HG03025 (cell line): ENCODE measurements at regions not wholly inside any gene's neighbourhood (a gene's known extent, or its start where the extent isn't known, plus 50 kb on each side); places are given as distances from the start of the nearest gene placed in this dataset.
A peak's percentile ranks its signal among the peaks of the same experiment; 100 is the strongest.

Source experiments
- ATAC-seq: cut with Tn5 transposase; IDR thresholded peaks from one replicate; pipeline ENCODE4 v1.9.1; 2021; ENCODE audit warnings: mild to moderate bottlenecking, moderate library complexity; ENCODE audit not compliant: unreplicated experiment, low FRiP score

GRCh38 chr2:62447411-62447810 lies 58.6 kb downstream of the TMEM17 start:
- no peak for ATAC-seq

- no peak for ATAC-seq
Observed at GRCh38 chr2:62446491-62446890, 59.5 kb downstream of the TMEM17 start.

GRCh38 chr2:62443886-62444285 lies 62.1 kb downstream of the TMEM17 start:
- ATAC-seq = no peak

- ATAC-seq = no peak
Observed at GRCh38 chr2:62443471-62443870, 62.5 kb downstream of the TMEM17 start.

- ATAC-seq = no peak
Observed at GRCh38 chr2:62441824-62442223, 64.2 kb downstream of the TMEM17 start.

GRCh38 chr2:62441421-62441820 lies 64.6 kb downstream of the TMEM17 start:
- no peak for ATAC-seq

GRCh38 chr2:62440281-62440946 lies 65.6 kb downstream of the TMEM17 start:
- no peak for ATAC-seq

GRCh38 chr2:62439425-62439824 lies 66.6 kb downstream of the TMEM17 start:
- no peak for ATAC-seq

GRCh38 chr2:62437785-62438184 lies 68.2 kb downstream of the TMEM17 start:
- no peak for ATAC-seq

- peak; percentile 87 for ATAC-seq
Observed at GRCh38 chr2:62435720-62436119, 70.3 kb downstream of the TMEM17 start.

- no peak for ATAC-seq
Observed at GRCh38 chr2:62432407-62432806, 73.6 kb downstream of the TMEM17 start.

GRCh38 chr2:62431512-62431911 lies 74.5 kb downstream of the TMEM17 start:
- ATAC-seq = no peak

- ATAC-seq = no peak
Observed at GRCh38 chr2:62430146-62430545, 75.8 kb downstream of the TMEM17 start.

GRCh38 chr2:62427146-62427545 lies 78.8 kb downstream of the TMEM17 start:
- no peak for ATAC-seq

GRCh38 chr2:62426154-62426912 lies 79.7 kb downstream of the TMEM17 start:
- no peak for ATAC-seq

- ATAC-seq = no peak
Observed at GRCh38 chr2:62425684-62426083, 80.3 kb downstream of the TMEM17 start.

GRCh38 chr2:62424899-62425298 lies 81.1 kb downstream of the TMEM17 start:
- ATAC-seq = no peak

GRCh38 chr2:62423883-62424458 lies 82.0 kb downstream of the TMEM17 start:
- no peak for ATAC-seq

GRCh38 chr2:62423235-62423634 lies 82.8 kb downstream of the TMEM17 start:
- no peak for ATAC-seq

GRCh38 chr2:62415518-62415917 lies 90.5 kb downstream of the TMEM17 start:
- no peak for ATAC-seq

- peak; percentile 82 for ATAC-seq
Observed at GRCh38 chr2:62415019-62415431, 91.0 kb downstream of the TMEM17 start.
